ENCODE measurements at regions not wholly inside any gene's neighbourhood (a gene's known extent, or its start where the extent isn't known, plus 50 kb on each side); places are given as distances from the start of the nearest gene placed in this dataset.
"Not testable (repeated sequence)": the region's sequence is repeated elsewhere in the genome, so short reads cannot be mapped to it uniquely, and the experiment has no call there.

DNA sequence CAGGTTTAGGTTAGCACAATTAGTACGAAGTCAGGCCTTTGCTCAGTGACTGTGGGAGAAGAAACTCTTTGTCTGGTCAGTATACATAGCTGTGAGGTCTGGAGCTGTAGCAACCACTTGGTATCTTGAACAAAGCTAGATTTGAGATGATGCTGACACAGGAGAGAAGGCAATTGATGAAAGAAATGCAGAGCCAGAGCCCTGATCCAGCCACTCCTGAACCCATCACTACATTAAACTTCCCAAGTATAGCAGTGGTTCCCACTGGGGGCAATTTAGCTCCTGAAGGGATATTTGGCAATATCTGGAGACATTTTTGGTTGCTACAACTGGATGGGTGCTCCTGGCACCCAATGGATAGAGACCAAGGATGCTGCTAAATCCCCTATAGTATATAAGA lies 143.9 kb upstream of the SPRED2 start:
- ChIA-PET POLR2A (interaction anchor here (0.6 kb wide), 1 partner anchor 659 kb away, joined by 11 read pairs; no protein-coding TSS in a partner anchor), CTCF (interaction anchor here (0.5 kb wide), 1 partner anchor 21 kb away, joined by 4 read pairs; no protein-coding TSS in a partner anchor)
- ATAC-seq (peak; percentile 46; the same call in 1 of the 2 replicates), DNase-seq (ENCODE audit: low read depth, low spot score) (no peak)
- Histone ChIP-seq H3K4me3 (ENCODE audit: low read depth in 2 of 2, low read length in 2 of 2) (no peak overlapping the region), H3K36me3 (ENCODE audit: control insufficient read depth, insufficient read depth, low read length) (no peaks in the 10 kb centered on the region), H3K27ac (ENCODE audit: low read length) (peak overlapping the region; percentile 66), H3K9me3 (ENCODE audit: control insufficient read depth, insufficient read depth, low read depth, low read length) (no peaks in the 10 kb centered on the region), H3K27me3 (ENCODE audit: control insufficient read depth, insufficient read depth, low read length) (no peaks in the 10 kb centered on the region), H3K4me1 (ENCODE audit: control insufficient read depth, insufficient read depth, low read length) (peaks cover 14% of the 10 kb centered on the region)
- BruUV-seq (replicated peaks) = no TSS peak
- in situ Hi-C loops (cut with HindIII; ENCODE audit: low pct_unique_long_range_greater_than_20kb, low sequenced_read_pairs) (no loop called here), intact Hi-C loops (cut with micrococcal nuclease; ENCODE audit: unreplicated experiment) (loop anchor here (10.0 kb wide), 1 partner anchor 531 kb away; no protein-coding TSS in a partner anchor)
- TF ChIP-seq POLR2AphosphoS5 (IDR thresholded peaks at IDR 0.05; ENCODE audit: low read depth, low read length) (no peak), TCF7L2 (IDR thresholded peaks at IDR 0.05; ENCODE audit: low read depth, low read length) (no peak), SIN3A (IDR thresholded peaks at IDR 0.05; ENCODE audit: borderline replicate concordance, insufficient read depth, low read depth, low read length) (no peak)

DNA sequence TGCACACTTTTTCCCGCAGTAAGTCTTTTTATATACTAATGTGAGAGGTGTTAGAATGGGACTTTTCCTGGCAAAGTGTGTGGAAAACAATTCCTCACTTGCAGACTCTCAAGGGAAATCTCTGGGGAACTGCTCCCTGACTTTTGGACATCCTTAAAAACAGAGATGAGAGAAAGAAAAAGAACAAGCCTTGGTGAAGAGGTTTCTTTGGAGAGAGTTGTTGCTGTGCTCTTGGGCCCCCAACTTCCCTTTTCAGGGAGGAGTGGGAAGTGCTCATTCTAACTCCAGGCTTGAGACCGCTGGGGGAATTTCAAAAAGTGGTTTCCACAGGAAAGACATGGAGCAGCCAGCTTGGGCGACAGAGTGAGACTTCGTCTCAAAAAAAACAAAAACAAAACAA lies 142.6 kb upstream of the SPRED2 start:
- H3K4me3 ChIP-seq (ENCODE audit: low read depth in 2 of 2, low read length in 2 of 2) = no peak overlapping the region
- ChIA-PET POLR2A (no interaction called here), CTCF (interaction anchor here (0.8 kb wide), 1 partner anchor 657 kb away, joined by 4 read pairs; no protein-coding TSS in a partner anchor)
- H3K36me3 ChIP-seq (ENCODE audit: control insufficient read depth, insufficient read depth, low read length) = no peaks in the 10 kb centered on the region
- DNase-seq (ENCODE audit: low read depth, low spot score) (no peak), ATAC-seq (no peak)
- intact Hi-C loops (cut with micrococcal nuclease; ENCODE audit: unreplicated experiment) (loop anchor here (10.0 kb wide), 1 partner anchor 530 kb away; no protein-coding TSS in a partner anchor), in situ Hi-C loops (cut with HindIII; ENCODE audit: low pct_unique_long_range_greater_than_20kb, low sequenced_read_pairs) (no loop called here)
- peaks cover 14% of the 10 kb centered on the region for H3K4me1 ChIP-seq (ENCODE audit: control insufficient read depth, insufficient read depth, low read length)
- H3K27me3 ChIP-seq (ENCODE audit: control insufficient read depth, insufficient read depth, low read length) = no peaks in the 10 kb centered on the region
- no peaks in the 10 kb centered on the region for H3K9me3 ChIP-seq (ENCODE audit: control insufficient read depth, insufficient read depth, low read depth, low read length)
- no peak overlapping the region for H3K27ac ChIP-seq (ENCODE audit: low read length)
- no TSS peak for BruUV-seq (replicated peaks)
- TF ChIP-seq, protein P1, sequence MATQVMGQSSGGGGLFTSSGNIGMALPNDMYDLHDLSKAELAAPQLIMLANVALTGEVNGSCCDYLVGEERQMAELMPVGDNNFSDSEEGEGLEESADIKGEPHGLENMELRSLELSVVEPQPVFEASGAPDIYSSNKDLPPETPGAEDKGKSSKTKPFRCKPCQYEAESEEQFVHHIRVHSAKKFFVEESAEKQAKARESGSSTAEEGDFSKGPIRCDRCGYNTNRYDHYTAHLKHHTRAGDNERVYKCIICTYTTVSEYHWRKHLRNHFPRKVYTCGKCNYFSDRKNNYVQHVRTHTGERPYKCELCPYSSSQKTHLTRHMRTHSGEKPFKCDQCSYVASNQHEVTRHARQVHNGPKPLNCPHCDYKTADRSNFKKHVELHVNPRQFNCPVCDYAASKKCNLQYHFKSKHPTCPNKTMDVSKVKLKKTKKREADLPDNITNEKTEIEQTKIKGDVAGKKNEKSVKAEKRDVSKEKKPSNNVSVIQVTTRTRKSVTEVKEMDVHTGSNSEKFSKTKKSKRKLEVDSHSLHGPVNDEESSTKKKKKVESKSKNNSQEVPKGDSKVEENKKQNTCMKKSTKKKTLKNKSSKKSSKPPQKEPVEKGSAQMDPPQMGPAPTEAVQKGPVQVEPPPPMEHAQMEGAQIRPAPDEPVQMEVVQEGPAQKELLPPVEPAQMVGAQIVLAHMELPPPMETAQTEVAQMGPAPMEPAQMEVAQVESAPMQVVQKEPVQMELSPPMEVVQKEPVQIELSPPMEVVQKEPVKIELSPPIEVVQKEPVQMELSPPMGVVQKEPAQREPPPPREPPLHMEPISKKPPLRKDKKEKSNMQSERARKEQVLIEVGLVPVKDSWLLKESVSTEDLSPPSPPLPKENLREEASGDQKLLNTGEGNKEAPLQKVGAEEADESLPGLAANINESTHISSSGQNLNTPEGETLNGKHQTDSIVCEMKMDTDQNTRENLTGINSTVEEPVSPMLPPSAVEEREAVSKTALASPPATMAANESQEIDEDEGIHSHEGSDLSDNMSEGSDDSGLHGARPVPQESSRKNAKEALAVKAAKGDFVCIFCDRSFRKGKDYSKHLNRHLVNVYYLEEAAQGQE (IDR thresholded peaks at IDR 0.05; ENCODE audit: insufficient read depth in 1 of 2, low read depth in 2 of 2, low read length in 1 of 2) = no peak
- no peak for TF ChIP-seq POLR2AphosphoS5 (IDR thresholded peaks at IDR 0.05; ENCODE audit: low read depth, low read length)
- TF ChIP-seq, protein P2, sequence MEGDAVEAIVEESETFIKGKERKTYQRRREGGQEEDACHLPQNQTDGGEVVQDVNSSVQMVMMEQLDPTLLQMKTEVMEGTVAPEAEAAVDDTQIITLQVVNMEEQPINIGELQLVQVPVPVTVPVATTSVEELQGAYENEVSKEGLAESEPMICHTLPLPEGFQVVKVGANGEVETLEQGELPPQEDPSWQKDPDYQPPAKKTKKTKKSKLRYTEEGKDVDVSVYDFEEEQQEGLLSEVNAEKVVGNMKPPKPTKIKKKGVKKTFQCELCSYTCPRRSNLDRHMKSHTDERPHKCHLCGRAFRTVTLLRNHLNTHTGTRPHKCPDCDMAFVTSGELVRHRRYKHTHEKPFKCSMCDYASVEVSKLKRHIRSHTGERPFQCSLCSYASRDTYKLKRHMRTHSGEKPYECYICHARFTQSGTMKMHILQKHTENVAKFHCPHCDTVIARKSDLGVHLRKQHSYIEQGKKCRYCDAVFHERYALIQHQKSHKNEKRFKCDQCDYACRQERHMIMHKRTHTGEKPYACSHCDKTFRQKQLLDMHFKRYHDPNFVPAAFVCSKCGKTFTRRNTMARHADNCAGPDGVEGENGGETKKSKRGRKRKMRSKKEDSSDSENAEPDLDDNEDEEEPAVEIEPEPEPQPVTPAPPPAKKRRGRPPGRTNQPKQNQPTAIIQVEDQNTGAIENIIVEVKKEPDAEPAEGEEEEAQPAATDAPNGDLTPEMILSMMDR (IDR thresholded peaks at IDR 0.05) = no peak
- TF ChIP-seq TCF7L2 (IDR thresholded peaks at IDR 0.05; ENCODE audit: low read depth, low read length) = no peak
- TF ChIP-seq SIN3A (IDR thresholded peaks at IDR 0.05; ENCODE audit: borderline replicate concordance, insufficient read depth, low read depth, low read length) = no peak

GRCh38 chr2:65568656-65569440 lies 136.4 kb upstream of the SPRED2 start:
- H3K9me3 ChIP-seq (ENCODE audit: control insufficient read depth, insufficient read depth, low read depth, low read length); H3K27me3 ChIP-seq (ENCODE audit: control insufficient read depth, insufficient read depth, low read length); H3K36me3 ChIP-seq (ENCODE audit: control insufficient read depth, insufficient read depth, low read length); H3K27ac ChIP-seq (ENCODE audit: low read length); POLR2A ChIA-PET; H3K4me3 ChIP-seq (ENCODE audit: low read depth in 2 of 2, low read length in 2 of 2); intact Hi-C loops (cut with micrococcal nuclease; ENCODE audit: unreplicated experiment); BruUV-seq (replicated peaks); CTCF ChIA-PET; in situ Hi-C loops (cut with HindIII; ENCODE audit: low pct_unique_long_range_greater_than_20kb, low sequenced_read_pairs); H3K4me1 ChIP-seq (ENCODE audit: control insufficient read depth, insufficient read depth, low read length); DNase-seq (ENCODE audit: low read depth, low spot score); ATAC-seq: not testable (repeated sequence)

Measured in Panc1 (cell line).